ENCODE measurements at regions not wholly inside any gene's neighbourhood (a gene's known extent, or its start where the extent isn't known, plus 50 kb on each side); places are given as distances from the start of the nearest gene placed in this dataset.

DNA sequence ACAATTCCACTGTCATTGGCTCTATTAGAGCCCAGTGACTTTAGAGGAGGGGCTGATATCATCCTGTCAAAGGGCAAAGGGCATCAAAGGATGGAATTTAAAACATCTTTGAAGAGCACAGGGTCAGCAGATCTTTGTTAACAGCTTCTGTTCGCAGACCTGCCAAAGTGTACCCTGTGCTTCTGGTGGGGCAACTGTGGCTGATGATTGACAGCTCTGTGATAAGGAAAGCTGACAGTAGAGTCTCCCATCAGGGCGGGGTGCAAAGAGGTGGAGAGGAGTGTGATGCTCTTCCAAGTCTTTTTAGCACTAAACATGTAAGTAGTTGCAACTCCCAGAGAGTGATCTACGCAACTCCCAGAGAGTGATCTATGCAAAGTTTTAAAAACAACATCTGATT, 742.1 kb upstream of the SOX9 start:
- no peak for ATAC-seq

DNA sequence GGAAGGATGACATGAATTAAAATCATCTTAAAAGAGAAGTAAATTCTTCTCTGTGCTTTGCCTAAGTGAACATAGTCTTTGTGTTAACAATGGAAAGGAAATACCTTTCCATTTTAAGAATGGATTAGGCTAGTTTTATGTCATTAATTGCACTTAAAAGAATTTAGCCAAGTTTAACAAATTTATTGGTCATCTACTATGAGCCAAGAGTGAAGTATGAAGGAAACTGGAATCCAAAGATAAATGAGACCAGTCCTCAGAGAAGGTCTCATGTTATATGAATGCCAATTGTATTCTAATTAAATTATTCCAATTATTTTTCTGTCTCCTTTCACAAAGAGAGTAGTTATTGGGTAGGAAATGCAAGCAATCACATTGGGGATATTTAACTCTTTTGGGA, 741.3 kb upstream of the SOX9 start:
- ATAC-seq: no peak
- no peak for DNase-seq (ENCODE audit: low spot score)
- intact Hi-C loops (cut with DNase I): no loop called here

More for the DNA sequence above, 742.1 kb upstream of the SOX9 start:
- intact Hi-C loops (cut with DNase I): no loop called here
- DNase-seq (ENCODE audit: low spot score): no peak

DNA sequence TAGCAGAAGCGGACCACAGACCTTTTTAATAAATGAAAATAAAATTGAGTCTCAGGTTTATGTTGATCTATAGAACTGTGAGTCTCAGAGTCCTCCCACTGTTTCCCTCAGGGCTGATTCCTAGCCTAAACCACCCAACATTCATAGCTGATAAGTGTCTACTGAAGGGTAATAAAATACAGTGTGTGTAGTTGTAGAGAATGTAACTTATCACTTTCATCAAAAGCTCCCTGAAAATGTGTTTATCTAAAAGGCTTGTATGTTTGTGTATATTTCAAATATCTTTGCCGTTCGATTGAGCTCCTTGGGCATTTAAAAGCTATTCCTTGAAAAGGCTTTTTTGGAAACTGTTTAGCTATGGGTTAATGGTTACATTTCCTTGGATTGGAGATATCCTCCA, 740.3 kb upstream of the SOX9 start:
- DNase-seq (ENCODE audit: low spot score): no peak
- no peak for ATAC-seq
- intact Hi-C loops (cut with DNase I): no loop called here

DNA sequence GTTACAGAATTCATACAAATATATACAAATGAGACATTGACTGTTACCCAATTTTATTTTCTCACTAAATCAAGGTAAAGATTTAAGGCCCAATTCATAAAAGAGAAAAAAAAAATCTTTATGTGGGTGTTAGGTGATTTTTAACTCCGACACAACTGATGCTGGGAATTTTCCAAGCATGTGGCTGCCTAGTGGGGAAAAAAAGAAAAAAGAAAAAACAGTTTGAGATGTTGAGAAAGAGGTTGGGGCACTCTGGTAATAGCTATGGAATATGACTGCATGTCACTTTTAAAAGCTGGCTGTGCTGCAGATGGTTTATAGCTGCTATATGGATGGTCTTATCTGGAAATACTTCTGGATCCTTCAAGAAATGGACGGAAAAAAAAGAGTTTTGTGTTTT, 739.9 kb upstream of the SOX9 start:
- ATAC-seq (no peak), DNase-seq (ENCODE audit: low spot score) (no peak)
- intact Hi-C loops (cut with DNase I): no loop called here

DNA sequence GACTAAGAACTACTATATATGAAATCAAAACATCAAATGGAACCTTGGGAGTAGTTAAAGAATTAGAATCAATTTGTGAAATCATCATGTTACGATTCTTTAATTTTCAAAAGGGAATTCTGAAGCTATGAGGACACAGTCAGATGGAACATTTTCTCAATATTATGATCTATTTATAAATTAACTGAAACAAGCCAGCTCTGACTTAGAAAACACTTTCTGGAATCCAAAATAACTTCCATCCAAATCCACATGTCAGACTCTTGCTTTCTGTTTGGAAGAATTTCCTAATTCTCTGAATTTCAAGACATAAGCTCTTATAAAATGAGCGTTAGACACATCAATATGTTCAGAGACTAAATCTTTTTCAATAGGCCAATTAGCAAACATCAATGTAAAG, 737.7 kb upstream of the SOX9 start:
- no peak for ATAC-seq
- no peak for DNase-seq (ENCODE audit: low spot score)
- intact Hi-C loops (cut with DNase I): no loop called here

DNA sequence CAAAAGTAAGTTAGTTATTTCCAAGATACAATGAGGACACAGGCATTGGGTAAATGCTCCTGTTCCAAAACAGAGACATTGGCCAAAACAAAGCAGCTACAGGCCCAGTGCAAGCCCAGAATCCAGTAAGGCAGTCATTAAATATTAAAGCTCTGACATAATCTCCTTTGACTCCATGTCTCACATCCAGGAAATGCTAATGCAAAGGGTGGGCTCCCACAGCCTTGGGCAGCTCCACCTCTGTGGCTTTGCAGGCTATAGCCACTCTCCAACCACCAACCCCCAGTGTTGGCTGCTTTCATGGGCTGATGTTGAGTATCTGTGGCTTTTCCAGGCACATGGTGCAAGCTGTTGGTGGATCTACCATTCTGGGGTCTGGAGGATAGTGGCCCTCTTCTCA, 733.4 kb upstream of the SOX9 start:
- ATAC-seq (no peak), DNase-seq (ENCODE audit: low spot score) (no peak)
- intact Hi-C loops (cut with DNase I): no loop called here

DNA sequence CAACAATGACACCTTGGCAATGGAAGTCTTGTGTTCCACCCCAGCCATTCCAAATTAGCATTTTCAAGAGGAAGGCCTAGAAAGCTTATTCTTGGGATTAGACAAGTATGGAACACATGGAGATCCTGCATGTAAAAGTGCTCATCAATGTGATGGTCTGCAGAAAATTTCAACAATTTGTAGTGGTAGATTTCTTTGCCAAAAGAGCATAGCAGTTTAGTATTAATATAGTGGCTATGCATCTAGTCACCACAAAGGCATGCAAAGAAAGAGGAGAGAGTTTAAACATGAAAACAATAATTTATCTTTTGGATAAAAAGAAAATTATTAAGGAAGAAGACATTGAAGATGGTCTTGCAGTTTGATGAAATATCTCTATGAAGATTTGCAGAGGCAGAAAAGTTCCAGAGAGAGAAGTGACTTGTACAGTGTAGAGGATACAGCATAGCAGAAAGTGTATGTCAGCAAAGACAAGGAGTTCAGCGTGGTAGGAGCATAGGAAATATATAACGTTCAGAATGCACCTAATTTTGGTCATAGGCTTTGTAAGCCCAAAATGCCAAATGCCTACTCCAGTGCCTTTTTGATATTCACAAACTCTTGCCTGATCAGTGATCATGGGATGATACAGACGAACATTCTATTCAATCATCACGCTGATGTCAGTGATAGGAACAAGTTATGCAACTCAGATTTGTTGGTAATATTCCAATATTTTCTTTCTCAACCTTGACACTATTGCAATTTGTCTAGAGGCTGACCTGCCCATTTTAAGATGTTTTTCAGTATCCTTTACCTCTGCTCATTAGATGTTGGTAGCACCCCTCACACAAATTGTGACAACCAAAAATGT, 727.9 kb upstream of the SOX9 start:
- no peak for DNase-seq (ENCODE audit: low spot score)
- no peak for ATAC-seq
- intact Hi-C loops (cut with DNase I): no loop called here

DNA sequence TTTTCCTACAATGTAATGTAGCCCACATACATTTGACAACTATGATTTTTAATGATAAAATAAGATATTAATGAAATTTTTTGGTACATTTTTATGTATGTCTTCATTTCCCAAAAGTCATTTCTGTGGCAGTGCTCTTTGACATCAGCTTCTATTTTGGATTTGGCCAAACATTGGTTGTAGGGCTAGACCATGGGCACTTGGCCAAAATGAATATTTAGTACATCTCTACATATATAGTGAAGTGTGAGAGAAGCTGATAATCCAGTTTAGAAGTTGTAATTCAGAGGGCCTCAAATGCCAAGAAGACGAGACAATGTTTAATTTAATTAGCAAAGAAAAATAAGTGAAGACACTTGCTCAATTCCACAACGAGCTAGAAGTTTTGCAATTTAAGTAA, 724.9 kb upstream of the SOX9 start:
- intact Hi-C loops (cut with DNase I): no loop called here
- ATAC-seq (no peak), DNase-seq (ENCODE audit: low spot score) (no peak)

DNA sequence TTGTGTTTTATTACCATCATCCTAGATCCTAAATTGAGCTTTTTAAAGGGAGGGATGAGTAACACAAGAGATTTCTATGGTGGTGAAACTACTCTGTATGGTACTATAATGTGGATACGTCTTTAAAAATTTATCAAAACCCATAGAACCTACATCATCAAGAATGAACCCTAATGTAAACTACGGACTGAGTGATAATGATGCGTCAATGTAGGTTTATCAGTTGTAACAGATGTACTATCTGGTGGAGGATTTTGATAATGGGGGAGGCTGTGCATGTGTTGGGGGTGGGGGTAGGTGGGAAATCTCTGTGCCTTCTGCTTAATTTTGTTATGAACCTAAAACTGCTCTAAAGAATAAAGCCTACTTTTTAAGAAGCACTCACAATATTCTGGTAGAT, 724.1 kb upstream of the SOX9 start:
- intact Hi-C loops (cut with DNase I): no loop called here
- DNase-seq (ENCODE audit: low spot score) (no peak), ATAC-seq (no peak)

DNA sequence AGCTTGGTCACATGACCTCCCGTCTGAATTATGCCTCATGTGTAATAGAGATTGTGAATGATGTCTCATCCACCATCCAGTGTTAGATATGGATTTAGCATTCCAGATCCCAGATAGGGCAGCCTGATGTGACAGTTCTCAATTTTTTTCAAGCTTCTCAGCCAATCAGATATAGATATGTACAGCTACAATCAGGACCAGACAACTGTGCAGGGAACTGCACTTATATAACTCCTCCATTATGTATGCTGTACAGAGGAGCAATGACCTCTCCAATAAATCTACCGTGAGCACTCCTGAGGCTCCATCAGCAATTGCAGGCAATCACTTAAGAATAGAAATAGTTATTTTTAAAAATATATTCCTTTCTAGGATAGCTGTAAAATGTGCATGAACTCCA, 722.8 kb upstream of the SOX9 start:
- ATAC-seq: no peak
- intact Hi-C loops (cut with DNase I): no loop called here
- no peak for DNase-seq (ENCODE audit: low spot score)

DNA sequence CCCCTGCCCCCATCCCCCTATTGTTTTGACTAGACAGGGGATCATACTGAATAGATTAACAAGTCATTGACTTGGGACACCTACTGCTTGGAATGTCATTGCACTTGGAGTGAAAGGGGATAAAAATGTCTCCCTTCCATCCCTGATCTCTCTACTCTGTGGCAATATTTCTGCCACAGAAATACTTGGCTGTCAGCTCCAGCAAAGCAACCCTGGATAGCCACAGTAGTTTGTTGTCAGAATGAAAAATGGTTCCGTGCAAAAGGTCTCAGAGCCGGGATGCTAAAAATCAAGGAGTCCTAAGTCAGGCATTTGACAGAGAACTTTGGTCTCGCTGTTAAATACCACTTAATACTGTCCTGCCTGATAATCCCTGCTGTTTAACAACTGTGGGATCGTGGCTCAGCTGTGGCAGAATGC, 722.0 kb upstream of the SOX9 start:
- ATAC-seq (no peak), DNase-seq (ENCODE audit: low spot score) (no peak)
- intact Hi-C loops (cut with DNase I): no loop called here

DNA sequence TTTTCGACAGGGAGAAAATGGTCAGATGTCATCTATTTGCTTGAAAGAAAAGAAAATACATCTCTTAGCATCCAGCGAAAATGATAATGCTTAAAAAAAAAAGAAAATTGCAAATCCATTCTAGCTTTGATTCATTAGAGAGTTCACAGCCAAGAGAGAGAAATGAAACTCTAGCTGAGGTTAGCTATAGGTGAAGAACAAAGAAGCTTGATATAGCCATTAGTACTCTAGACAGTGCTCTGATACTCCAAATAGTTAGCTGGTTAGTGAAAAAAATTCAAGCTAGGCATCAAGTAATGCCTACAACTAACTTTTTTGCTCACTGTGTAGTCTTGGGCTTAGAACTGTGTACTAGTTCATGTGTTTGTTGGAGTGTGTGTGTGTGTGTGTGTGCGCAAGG, 721.6 kb upstream of the SOX9 start:
- no peak for DNase-seq (ENCODE audit: low spot score)
- intact Hi-C loops (cut with DNase I): no loop called here
- ATAC-seq: no peak

DNA sequence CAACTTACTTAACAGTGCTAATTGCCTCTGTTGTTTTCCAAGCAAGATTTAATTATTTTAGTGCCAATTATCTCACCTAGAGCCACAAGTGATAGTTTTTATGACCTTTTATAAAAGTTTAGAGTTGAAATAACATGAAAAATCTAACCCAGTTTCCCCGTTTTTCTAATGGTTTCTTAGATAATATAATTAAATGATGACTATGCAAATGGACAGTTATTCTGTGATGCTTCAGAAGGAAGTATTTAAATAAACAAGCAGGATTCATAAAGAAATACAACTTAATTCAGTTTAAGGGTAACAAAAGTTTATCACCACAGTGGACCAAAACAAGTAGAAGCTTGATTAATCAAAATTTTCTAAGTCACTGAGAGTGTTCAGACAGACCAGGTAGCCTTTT, 721.2 kb upstream of the SOX9 start:
- ATAC-seq: no peak
- intact Hi-C loops (cut with DNase I): no loop called here
- no peak for DNase-seq (ENCODE audit: low spot score)

DNA sequence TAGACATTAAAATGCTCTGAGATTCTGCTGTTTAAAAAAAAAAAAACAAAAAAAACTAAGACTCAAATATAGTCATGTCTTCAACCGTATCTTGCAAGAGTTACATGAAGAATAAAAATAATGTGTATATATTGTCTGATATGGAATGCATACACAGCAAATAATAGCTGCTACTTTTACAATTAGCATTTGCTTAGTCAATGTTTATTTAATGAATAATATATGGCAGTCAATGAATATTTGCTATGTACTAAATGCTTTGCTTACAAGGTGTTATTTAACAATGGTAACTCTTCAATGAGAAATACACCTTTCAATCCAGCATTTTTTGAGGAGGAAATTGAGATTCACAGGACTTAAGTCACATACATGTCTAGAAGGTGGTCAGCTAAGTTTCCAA, 718.8 kb upstream of the SOX9 start:
- intact Hi-C loops (cut with DNase I): no loop called here
- DNase-seq (ENCODE audit: low spot score): no peak
- no peak for ATAC-seq

DNA sequence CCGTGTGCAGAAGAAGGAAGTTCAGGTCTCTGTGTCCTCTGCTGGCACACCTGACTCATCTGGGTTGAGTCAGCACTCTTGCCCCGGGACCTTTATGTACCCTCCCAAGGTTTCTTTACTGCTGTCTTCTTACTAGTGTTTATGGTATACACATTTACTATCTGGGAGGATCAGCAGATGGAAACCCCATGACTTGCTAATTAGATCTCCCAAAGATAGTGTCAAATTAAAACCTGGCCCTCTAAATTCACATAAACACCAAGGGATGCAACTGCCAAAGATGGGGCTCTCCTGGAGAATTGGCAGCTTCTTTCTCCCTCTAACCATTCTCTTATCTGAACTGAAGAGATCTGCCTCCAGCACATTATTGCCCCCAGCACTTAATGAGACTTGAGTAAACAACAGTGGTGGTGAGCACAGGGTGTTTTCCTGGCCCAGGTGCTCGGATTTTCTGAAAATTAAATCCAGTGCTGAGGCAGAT, 718.1 kb upstream of the SOX9 start:
- ATAC-seq (no peak), DNase-seq (ENCODE audit: low spot score) (no peak)
- intact Hi-C loops (cut with DNase I): no loop called here

DNA sequence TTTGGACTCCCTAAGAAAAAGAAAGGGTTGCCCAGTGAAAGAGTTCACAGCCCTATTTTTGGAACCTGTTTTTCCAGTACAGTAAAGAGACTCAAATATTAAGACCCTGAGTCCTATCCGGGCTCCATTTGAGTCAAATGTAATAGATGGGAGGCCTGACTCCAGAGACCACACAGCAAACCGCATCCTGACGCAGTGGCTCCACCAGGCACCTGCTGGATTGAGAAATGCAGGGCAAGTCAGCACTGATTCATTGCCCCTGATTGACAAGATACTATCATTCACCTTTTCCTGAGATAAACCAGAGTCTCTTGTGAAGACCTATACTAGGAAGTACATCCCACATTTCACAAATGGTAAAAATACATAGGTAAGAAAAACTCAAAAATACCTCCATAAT, 715.7 kb upstream of the SOX9 start:
- ATAC-seq (no peak), DNase-seq (ENCODE audit: low spot score) (no peak)
- intact Hi-C loops (cut with DNase I): no loop called here

DNA sequence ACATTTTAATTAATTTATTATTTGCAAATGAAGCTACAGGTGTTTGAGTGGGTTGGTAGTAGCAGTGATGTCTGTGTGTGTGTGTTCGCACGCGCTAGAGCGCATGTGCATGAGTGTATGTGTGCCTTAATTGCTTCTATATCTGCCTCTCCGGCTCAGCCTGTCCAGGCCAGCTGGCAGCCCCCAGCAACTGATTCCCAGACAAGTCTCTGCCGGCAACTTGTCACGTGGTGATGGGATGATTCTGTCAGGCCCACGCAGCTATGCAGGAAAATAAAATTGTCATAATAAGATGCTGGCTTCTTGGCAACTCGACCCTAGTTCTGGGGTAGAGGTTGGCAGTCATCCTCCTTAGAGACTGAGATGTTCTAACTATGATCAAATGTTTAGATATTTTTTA, 712.8 kb upstream of the SOX9 start:
- ATAC-seq (no peak), DNase-seq (ENCODE audit: low spot score) (no peak)
- intact Hi-C loops (cut with DNase I): no loop called here

DNA sequence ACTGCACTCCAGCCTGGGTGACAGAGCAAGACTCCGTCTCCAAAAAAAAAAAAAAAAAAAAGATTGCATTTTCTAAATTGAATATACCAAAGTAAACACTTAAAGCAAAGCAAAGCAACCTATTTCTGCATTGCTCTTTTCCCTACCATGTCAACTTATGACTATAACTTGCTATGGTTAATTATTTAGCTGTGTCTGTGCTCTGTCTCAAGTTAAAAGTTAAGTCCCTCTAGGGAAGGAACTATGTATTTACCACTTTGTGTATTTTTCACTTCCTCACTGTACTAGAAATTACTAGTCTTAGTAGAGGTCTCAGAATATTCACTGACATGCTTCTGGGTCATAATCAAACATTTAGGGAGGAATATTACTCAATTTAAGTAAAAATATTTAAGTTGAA, 711.7 kb upstream of the SOX9 start:
- intact Hi-C loops (cut with DNase I): no loop called here
- DNase-seq (ENCODE audit: low spot score): no peak
- no peak for ATAC-seq

DNA sequence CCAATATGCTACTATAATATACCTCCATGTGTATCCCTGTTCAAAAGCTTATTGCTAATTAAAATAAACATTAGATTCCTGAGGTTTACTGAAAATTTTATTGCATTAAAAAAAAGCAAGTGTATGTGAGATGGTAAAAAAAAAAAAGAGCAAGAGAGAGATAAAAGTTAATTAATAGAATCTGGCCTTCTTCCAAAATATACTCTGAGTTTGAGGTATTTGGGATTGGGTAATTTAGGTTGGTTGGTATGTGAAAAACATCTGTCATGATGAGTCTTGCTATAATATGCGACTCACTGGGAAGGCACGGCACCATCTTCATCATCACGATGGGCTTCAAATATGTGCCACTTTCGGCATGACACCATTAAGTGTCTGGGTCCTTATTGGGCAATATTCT, 711.1 kb upstream of the SOX9 start:
- intact Hi-C loops (cut with DNase I): no loop called here
- DNase-seq (ENCODE audit: low spot score): no peak
- ATAC-seq: no peak

DNA sequence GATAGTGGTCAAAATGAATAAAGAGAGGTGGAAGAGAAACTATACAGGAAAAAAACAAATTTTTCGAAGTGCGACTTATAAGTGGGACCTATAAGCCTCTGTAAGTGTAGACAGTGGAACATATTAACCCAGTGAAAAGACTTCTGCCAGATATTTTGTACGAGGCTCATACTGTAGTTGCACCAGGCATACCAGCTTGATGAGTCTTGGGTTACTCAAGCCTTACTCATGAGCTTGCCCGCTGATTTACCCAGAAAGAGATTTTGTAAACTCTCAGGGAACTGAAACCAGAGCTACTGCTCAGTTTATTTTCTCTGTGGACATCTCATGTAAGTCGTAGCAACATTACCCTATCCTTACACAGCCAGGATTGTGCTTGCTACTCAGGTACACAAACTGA, 708.0 kb upstream of the SOX9 start:
- intact Hi-C loops (cut with DNase I): no loop called here
- DNase-seq (ENCODE audit: low spot score) (no peak), ATAC-seq (no peak)

DNA sequence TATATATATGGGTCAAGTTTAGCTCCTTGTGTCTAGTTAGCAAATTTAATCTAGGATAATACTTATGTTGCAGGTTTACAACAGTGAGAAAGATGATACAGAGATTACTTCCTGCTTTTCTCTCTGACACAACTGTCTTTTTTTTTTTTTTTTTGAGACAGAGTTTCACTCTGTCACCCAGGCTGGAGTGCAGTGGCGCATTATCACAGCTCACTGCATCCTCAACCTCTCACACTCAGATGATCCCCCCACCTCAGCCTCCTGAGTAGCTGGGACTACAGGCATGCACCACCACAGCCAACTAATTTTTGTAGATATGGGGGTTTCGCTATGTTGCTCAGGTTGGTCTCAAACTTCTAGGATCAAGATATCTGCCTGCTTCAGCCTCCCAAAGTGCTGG, 706.9 kb upstream of the SOX9 start:
- ATAC-seq (no peak), DNase-seq (ENCODE audit: low spot score) (no peak)
- intact Hi-C loops (cut with DNase I): no loop called here

Data from sciatic nerve (tissue), 2 donors.